ENCODE measurements at regions not wholly inside any gene's neighbourhood (a gene's known extent, or its start where the extent isn't known, plus 50 kb on each side); places are given as distances from the start of the nearest gene placed in this dataset.

- H3K36me3 ChIP-seq (ENCODE audit: control insufficient read depth, insufficient read depth, low read length): no peaks in the 10 kb centered on the region
- H3K4me3 ChIP-seq (ENCODE audit: extremely low read depth, insufficient read depth, low read length, poor library complexity, severe bottlenecking): no peak overlapping the region
- no peak overlapping the region for H3K27ac ChIP-seq (ENCODE audit: low read depth, low read length, severe bottlenecking)
- no peaks in the 10 kb centered on the region for H3K9me3 ChIP-seq (ENCODE audit: control insufficient read depth, low read length)
- H3K4me1 ChIP-seq (ENCODE audit: control insufficient read depth, insufficient read depth, low read length, poor library complexity, severe bottlenecking): no peaks in the 10 kb centered on the region
Observed at GRCh38 chr6:164854526-164854925, 454.9 kb downstream of the C6orf118 start.

- H3K4me1 ChIP-seq (ENCODE audit: control insufficient read depth, insufficient read depth, low read length, poor library complexity, severe bottlenecking): no peaks in the 10 kb centered on the region
- no peaks in the 10 kb centered on the region for H3K9me3 ChIP-seq (ENCODE audit: control insufficient read depth, low read length)
- H3K36me3 ChIP-seq (ENCODE audit: control insufficient read depth, insufficient read depth, low read length): no peaks in the 10 kb centered on the region
- no peak overlapping the region for H3K4me3 ChIP-seq (ENCODE audit: extremely low read depth, insufficient read depth, low read length, poor library complexity, severe bottlenecking)
- no peak overlapping the region for H3K27ac ChIP-seq (ENCODE audit: low read depth, low read length, severe bottlenecking)
- WGBS, 2 experiments (ENCODE audit: insufficient coverage in 2 of 2): 80 to 100% methylated on average over 1 of the region's 1 CpG
Observed at GRCh38 chr6:164845773-164846172, 463.6 kb downstream of the C6orf118 start.

DNA sequence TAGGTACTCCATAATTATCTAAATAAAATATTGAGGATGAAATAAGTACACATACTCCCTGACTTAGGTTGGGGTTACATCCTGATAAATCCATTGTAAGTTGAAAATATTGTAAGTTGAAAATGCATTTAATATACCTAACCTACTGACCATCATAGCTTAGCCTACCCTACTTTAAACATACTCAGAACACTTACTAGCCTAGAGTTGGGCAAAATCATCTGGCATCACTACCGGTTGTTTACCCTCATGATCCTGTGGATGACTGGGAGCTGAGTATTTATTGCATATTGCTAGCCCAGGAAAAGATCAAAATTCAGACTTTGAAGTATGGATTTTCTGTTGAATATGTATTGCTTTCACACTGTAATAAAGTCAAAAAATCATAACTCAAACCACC is 467.3 kb downstream of the C6orf118 start:
- Histone ChIP-seq H3K27ac (ENCODE audit: low read depth, low read length, severe bottlenecking) (no peak overlapping the region), H3K36me3 (ENCODE audit: control insufficient read depth, insufficient read depth, low read length) (no peaks in the 10 kb centered on the region), H3K9me3 (ENCODE audit: control insufficient read depth, low read length) (no peaks in the 10 kb centered on the region), H3K4me1 (ENCODE audit: control insufficient read depth, insufficient read depth, low read length, poor library complexity, severe bottlenecking) (no peaks in the 10 kb centered on the region), H3K4me3 (ENCODE audit: extremely low read depth, insufficient read depth, low read length, poor library complexity, severe bottlenecking) (no peak overlapping the region)
- WGBS, 2 experiments (ENCODE audit: insufficient coverage in 2 of 2): no CpG with 5 or more reads among the region's 1 CpG

DNA sequence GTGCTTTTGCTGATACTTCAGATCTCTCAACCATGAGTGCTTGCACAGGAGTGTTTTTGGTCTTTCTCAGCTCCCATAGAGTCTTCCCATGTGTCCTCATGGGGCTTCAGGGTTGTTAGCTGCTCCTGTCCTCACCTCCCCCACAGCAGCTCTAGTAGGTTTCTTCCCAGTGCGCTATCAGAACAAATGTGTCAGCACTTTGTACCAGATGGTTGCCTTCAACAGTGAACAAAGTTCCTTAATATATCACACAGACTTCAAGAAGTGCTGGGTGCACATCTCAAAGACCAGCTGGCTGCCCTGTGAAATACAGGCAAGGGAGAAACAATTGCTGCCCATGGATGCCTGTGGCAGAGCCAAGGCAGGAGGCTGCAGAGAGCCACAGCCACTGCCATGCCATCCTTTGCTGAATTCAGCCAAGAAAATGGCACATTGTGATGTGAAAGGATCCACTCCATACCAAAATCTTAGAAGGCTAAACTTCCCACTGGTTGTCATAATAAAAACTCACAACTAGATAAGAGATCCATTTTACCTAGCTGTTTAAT is 471.3 kb downstream of the C6orf118 start:
- Histone ChIP-seq H3K4me3 (ENCODE audit: extremely low read depth, insufficient read depth, low read length, poor library complexity, severe bottlenecking) (no peak overlapping the region), H3K4me1 (ENCODE audit: control insufficient read depth, insufficient read depth, low read length, poor library complexity, severe bottlenecking) (no peaks in the 10 kb centered on the region), H3K36me3 (ENCODE audit: control insufficient read depth, insufficient read depth, low read length) (no peaks in the 10 kb centered on the region), H3K27ac (ENCODE audit: low read depth, low read length, severe bottlenecking) (no peak overlapping the region), H3K9me3 (ENCODE audit: control insufficient read depth, low read length) (no peaks in the 10 kb centered on the region)
- 87% methylated on average over 1 of the region's 1 CpG; no CpG with 5 or more reads in 1 of the 2 experiments for WGBS, 2 experiments (ENCODE audit: insufficient coverage in 2 of 2)

GRCh38 chr6:164836486-164836885 is 472.9 kb downstream of the C6orf118 start:
- Histone ChIP-seq H3K27ac (ENCODE audit: low read depth, low read length, severe bottlenecking) (no peak overlapping the region), H3K4me3 (ENCODE audit: extremely low read depth, insufficient read depth, low read length, poor library complexity, severe bottlenecking) (no peak overlapping the region), H3K36me3 (ENCODE audit: control insufficient read depth, insufficient read depth, low read length) (no peaks in the 10 kb centered on the region), H3K4me1 (ENCODE audit: control insufficient read depth, insufficient read depth, low read length, poor library complexity, severe bottlenecking) (no peaks in the 10 kb centered on the region), H3K9me3 (ENCODE audit: control insufficient read depth, low read length) (no peaks in the 10 kb centered on the region)
- WGBS, 2 experiments (ENCODE audit: insufficient coverage in 2 of 2): 94 to 100% methylated on average over 1 to 2 of the region's 3 CpGs

GRCh38 chr6:164832410-164832809 is 477.0 kb downstream of the C6orf118 start:
- Histone ChIP-seq H3K9me3 (ENCODE audit: control insufficient read depth, low read length) (no peaks in the 10 kb centered on the region), H3K4me1 (ENCODE audit: control insufficient read depth, insufficient read depth, low read length, poor library complexity, severe bottlenecking) (no peaks in the 10 kb centered on the region), H3K4me3 (ENCODE audit: extremely low read depth, insufficient read depth, low read length, poor library complexity, severe bottlenecking) (no peak overlapping the region), H3K27ac (ENCODE audit: low read depth, low read length, severe bottlenecking) (no peak overlapping the region), H3K36me3 (ENCODE audit: control insufficient read depth, insufficient read depth, low read length) (no peaks in the 10 kb centered on the region)
- WGBS, 2 experiments (ENCODE audit: insufficient coverage in 2 of 2): 77 to 87% methylated on average over 7 of the region's 7 CpGs

GRCh38 chr6:164827537-164827936 is 481.9 kb downstream of the C6orf118 start:
- 95 to 99% methylated on average over 5 to 6 of the region's 8 CpGs for whole genome bisulfite sequencing, 2 experiments (ENCODE audit: insufficient coverage in 2 of 2)
- Histone ChIP-seq H3K4me1 (ENCODE audit: control insufficient read depth, insufficient read depth, low read length, poor library complexity, severe bottlenecking) (no peaks in the 10 kb centered on the region), H3K4me3 (ENCODE audit: extremely low read depth, insufficient read depth, low read length, poor library complexity, severe bottlenecking) (no peak overlapping the region), H3K27ac (ENCODE audit: low read depth, low read length, severe bottlenecking) (no peak overlapping the region), H3K9me3 (ENCODE audit: control insufficient read depth, low read length) (no peaks in the 10 kb centered on the region), H3K36me3 (ENCODE audit: control insufficient read depth, insufficient read depth, low read length) (no peaks in the 10 kb centered on the region)

- WGBS, 2 experiments (ENCODE audit: insufficient coverage in 2 of 2): 91 to 95% methylated on average over 9 to 10 of the region's 11 CpGs
- H3K27ac ChIP-seq (ENCODE audit: low read depth, low read length, severe bottlenecking): no peak overlapping the region
- H3K4me3 ChIP-seq (ENCODE audit: extremely low read depth, insufficient read depth, low read length, poor library complexity, severe bottlenecking): no peak overlapping the region
- no peaks in the 10 kb centered on the region for H3K9me3 ChIP-seq (ENCODE audit: control insufficient read depth, low read length)
- H3K4me1 ChIP-seq (ENCODE audit: control insufficient read depth, insufficient read depth, low read length, poor library complexity, severe bottlenecking): no peaks in the 10 kb centered on the region
- H3K36me3 ChIP-seq (ENCODE audit: control insufficient read depth, insufficient read depth, low read length): no peaks in the 10 kb centered on the region
Observed at GRCh38 chr6:164826831-164827468, 482.5 kb downstream of the C6orf118 start.

DNA sequence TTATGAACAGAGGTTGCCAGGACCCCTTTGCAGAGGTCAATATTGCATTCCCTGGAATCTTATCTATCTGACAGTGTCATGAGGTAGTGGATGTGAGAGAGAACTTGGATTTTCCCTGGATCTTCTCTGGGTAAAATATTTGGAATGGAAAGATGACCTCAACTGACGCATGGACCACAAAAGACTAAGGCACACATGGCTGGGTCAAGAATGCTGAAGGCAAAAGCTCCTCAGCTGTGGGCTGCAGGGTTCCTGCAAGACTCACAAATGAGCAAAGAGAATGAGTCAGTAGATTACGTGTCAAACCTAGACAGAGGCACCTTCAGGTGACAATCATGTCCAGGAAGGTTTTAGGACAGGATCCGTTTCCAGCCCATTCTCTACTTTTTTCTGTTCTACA is 484.0 kb downstream of the C6orf118 start:
- no peaks in the 10 kb centered on the region for H3K9me3 ChIP-seq (ENCODE audit: control insufficient read depth, low read length)
- no peaks in the 10 kb centered on the region for H3K4me1 ChIP-seq (ENCODE audit: control insufficient read depth, insufficient read depth, low read length, poor library complexity, severe bottlenecking)
- WGBS, 2 experiments (ENCODE audit: insufficient coverage in 2 of 2): 90 to 100% methylated on average over 1 to 2 of the region's 3 CpGs
- no peaks in the 10 kb centered on the region for H3K36me3 ChIP-seq (ENCODE audit: control insufficient read depth, insufficient read depth, low read length)
- no peak overlapping the region for H3K27ac ChIP-seq (ENCODE audit: low read depth, low read length, severe bottlenecking)
- no peak overlapping the region for H3K4me3 ChIP-seq (ENCODE audit: extremely low read depth, insufficient read depth, low read length, poor library complexity, severe bottlenecking)

DNA sequence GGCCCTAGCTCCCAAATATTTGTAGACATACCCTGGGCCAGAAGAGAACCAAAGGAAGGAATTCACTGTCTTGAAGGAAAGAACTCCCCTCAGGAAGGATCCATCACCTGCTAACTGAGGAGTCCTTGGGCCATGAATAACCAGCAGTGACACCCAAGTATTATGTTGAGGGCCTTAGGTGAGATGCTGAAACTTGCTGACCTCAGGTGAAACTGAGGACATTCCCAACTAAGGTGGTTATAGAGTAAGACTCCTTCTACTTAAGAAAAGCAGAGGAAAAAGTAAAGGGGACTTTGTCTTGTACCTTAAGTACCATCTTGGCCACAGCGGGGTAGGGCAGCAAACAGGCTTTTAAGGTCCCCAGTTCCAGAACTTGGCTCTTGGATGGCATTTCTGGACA is 491.7 kb downstream of the C6orf118 start:
- Histone ChIP-seq H3K27ac (ENCODE audit: low read depth, low read length, severe bottlenecking) (no peak overlapping the region), H3K4me3 (ENCODE audit: extremely low read depth, insufficient read depth, low read length, poor library complexity, severe bottlenecking) (no peak overlapping the region), H3K4me1 (ENCODE audit: control insufficient read depth, insufficient read depth, low read length, poor library complexity, severe bottlenecking) (no peaks in the 10 kb centered on the region), H3K36me3 (ENCODE audit: control insufficient read depth, insufficient read depth, low read length) (no peaks in the 10 kb centered on the region), H3K9me3 (ENCODE audit: control insufficient read depth, low read length) (no peaks in the 10 kb centered on the region)
- 100% methylated on average over 1 of the region's 1 CpG for WGBS, 2 experiments (ENCODE audit: insufficient coverage in 2 of 2)

DNA sequence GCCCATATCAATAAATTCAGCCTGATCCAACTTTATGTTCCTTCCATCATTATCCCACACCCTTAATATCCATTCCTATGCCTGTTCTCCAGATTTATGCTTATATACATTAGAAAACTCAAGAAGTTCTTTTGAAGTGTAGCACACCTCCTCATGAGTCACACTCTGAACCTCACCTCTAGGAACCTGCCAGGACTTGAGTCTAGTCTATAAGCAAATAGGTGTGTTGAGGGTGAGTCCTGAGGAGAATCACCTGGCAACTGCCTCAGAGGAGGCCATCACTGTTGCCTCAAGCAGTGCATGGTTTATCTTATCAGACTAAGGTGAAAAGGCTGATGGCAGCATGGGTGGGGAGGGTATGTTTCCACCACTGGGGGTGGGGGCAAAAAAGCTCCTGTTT is 496.7 kb downstream of the C6orf118 start:
- Histone ChIP-seq H3K9me3 (ENCODE audit: control insufficient read depth, low read length) (peaks cover 8% of the 10 kb centered on the region), H3K4me1 (ENCODE audit: control insufficient read depth, insufficient read depth, low read length, poor library complexity, severe bottlenecking) (no peaks in the 10 kb centered on the region), H3K4me3 (ENCODE audit: extremely low read depth, insufficient read depth, low read length, poor library complexity, severe bottlenecking) (no peak overlapping the region), H3K36me3 (ENCODE audit: control insufficient read depth, insufficient read depth, low read length) (no peaks in the 10 kb centered on the region), H3K27ac (ENCODE audit: low read depth, low read length, severe bottlenecking) (no peak overlapping the region)

Measured in mesodermal cell (in vitro differentiated cells).